MM.1S (cell line): ENCODE measurements at regions not wholly inside any gene's neighbourhood (a gene's known extent, or its start where the extent isn't known, plus 50 kb on each side); places are given as distances from the start of the nearest gene placed in this dataset.

Source experiments
- DNase-seq: peaks from one replicate; pipeline ENCODE4 v3.0.0-alpha.2; 2015
- H2AFZ ChIP-seq: fragments of 300-600 bp; sonication (generic); 2 replicates; pipeline ENCODE4 v1.6.0; 2016; ENCODE audit warnings: antibody characterized with exemption, low read length
- H3F3A ChIP-seq: fragments of 300-600 bp; sonication (generic); 2 replicates; pipeline ENCODE4 v1.6.1; 2016; ENCODE audit warnings: mild to moderate bottlenecking, antibody characterized with exemption, low read length, moderate library complexity, mixed read lengths; ENCODE audit not compliant: insufficient read depth
- H3K27ac ChIP-seq: fragments of 300-600 bp; sonication (generic); 2 replicates; pipeline ENCODE4 v1.5.1; 2016; ENCODE audit warnings: mild to moderate bottlenecking, low read length
- H3K27me3 ChIP-seq: fragments of 300-600 bp; sonication (generic); replicated peaks from 2 replicates; pipeline ENCODE4 v1.6.0; 2016; ENCODE audit warnings: low read length; ENCODE audit not compliant: insufficient read depth
- H3K36me3 ChIP-seq: fragments of 300-600 bp; sonication (generic); replicated peaks from 2 replicates; pipeline ENCODE4 v1.6.1; 2016; ENCODE audit warnings: mild to moderate bottlenecking, low read length, mixed read lengths; ENCODE audit not compliant: insufficient read depth
- H3K4me1 ChIP-seq: fragments of 300-600 bp; sonication (generic); 2 replicates; pipeline ENCODE4 v1.6.1; 2016; ENCODE audit warnings: low read length, mixed read lengths
- H3K4me2 ChIP-seq: fragments of 300-600 bp; sonication (generic); 2 replicates; pipeline ENCODE4 v1.6.0; 2016; ENCODE audit warnings: low read depth, low read length
- H3K4me3 ChIP-seq: fragments of 300-600 bp; sonication (generic); 2 replicates; pipeline ENCODE4 v1.5.1; 2016; ENCODE audit warnings: low read length, mixed read lengths
- H3K79me2 ChIP-seq: fragments of 300-600 bp; sonication (generic); 2 replicates; pipeline ENCODE4 v1.6.1; 2016; ENCODE audit warnings: mixed run types, low read length, mixed read lengths
- H3K9ac ChIP-seq: fragments of 300-600 bp; sonication (generic); 2 replicates; pipeline ENCODE4 v1.6.1; 2016; ENCODE audit warnings: low read length, mixed read lengths
- H3K9me2 ChIP-seq: fragments of 300-600 bp; sonication (generic); replicated peaks from 2 replicates; pipeline ENCODE4 v1.6.1; 2016; ENCODE audit warnings: mild to moderate bottlenecking, low read length, mixed read lengths; ENCODE audit not compliant: insufficient read depth
- H3K9me3 ChIP-seq: fragments of 300-600 bp; sonication (generic); replicated peaks from 2 replicates; pipeline ENCODE4 v1.6.1; 2016; ENCODE audit warnings: mild to moderate bottlenecking, low read length, mixed read lengths; ENCODE audit not compliant: insufficient read depth
- H4K20me1 ChIP-seq: fragments of 300-600 bp; sonication (generic); 2 replicates; pipeline ENCODE4 v1.6.1; 2016; ENCODE audit warnings: mild to moderate bottlenecking, low read length, moderate library complexity, mixed read lengths; ENCODE audit not compliant: insufficient read depth
- CTCF ChIP-seq: fragments of 300-600 bp; sonication (generic); IDR thresholded peaks from 2 replicates; pipeline ENCODE4 v1.5.1; 2016; ENCODE audit warnings: antibody characterized with exemption, low read length, mixed read lengths
- EZH2 ChIP-seq: fragments of 300-600 bp; sonication (generic); optimal IDR thresholded peaks from 2 replicates; pipeline ENCODE3; 2017; ENCODE audit warnings: low read depth, mild to moderate bottlenecking, antibody characterized with exemption, low read length, mixed read lengths
- EZH2phosphoT487 ChIP-seq: fragments of 300-600 bp; sonication (generic); IDR thresholded peaks from 2 replicates; pipeline ENCODE4 v1.6.1; 2018; ENCODE audit warnings: antibody characterized with exemption, low read length

GRCh38 chr1:114214016-114214415 is 60.3 kb upstream of the SYT6 start:
- no peak for DNase-seq
- H3K36me3 ChIP-seq, result no peaks in the 10 kb centered on the region
- H3K27ac ChIP-seq, result no peak overlapping the region
- no peak overlapping the region for H3K4me2 ChIP-seq
- H3K9me2 ChIP-seq, result no peaks in the 10 kb centered on the region
- H3K27me3 ChIP-seq, result no peaks in the 10 kb centered on the region
- H3F3A ChIP-seq, result no peaks in the 10 kb centered on the region
- no peaks in the 10 kb centered on the region for H3K4me1 ChIP-seq
- H3K9me3 ChIP-seq, result no peaks in the 10 kb centered on the region
- no peak overlapping the region for H2AFZ ChIP-seq
- H4K20me1 ChIP-seq, result no peaks in the 10 kb centered on the region
- H3K79me2 ChIP-seq, result no peaks in the 10 kb centered on the region
- H3K4me3 ChIP-seq, result no peak overlapping the region
- TF ChIP-seq CTCF, result no peak
- no peak for TF ChIP-seq EZH2phosphoT487
- no peak for TF ChIP-seq EZH2
- H3K9ac ChIP-seq, result no peak overlapping the region

- Histone ChIP-seq H3K36me3 (no peaks in the 10 kb centered on the region), H3K9ac (no peak overlapping the region), H3F3A (no peaks in the 10 kb centered on the region), H3K79me2 (no peaks in the 10 kb centered on the region), H3K9me3 (no peaks in the 10 kb centered on the region), H3K4me2 (no peak overlapping the region), H2AFZ (no peak overlapping the region), H3K27me3 (no peaks in the 10 kb centered on the region), H3K27ac (no peak overlapping the region), H3K9me2 (no peaks in the 10 kb centered on the region), H3K4me1 (no peaks in the 10 kb centered on the region), H3K4me3 (no peak overlapping the region), H4K20me1 (no peaks in the 10 kb centered on the region)
- no peak for TF ChIP-seq EZH2phosphoT487
- no peak for TF ChIP-seq EZH2
- no peak for DNase-seq
Observed at GRCh38 chr1:114209971-114210370, 56.3 kb upstream of the SYT6 start.

- no peaks in the 10 kb centered on the region for H3K4me1 ChIP-seq
- H3K9ac ChIP-seq, result no peak overlapping the region
- no peaks in the 10 kb centered on the region for H3K9me2 ChIP-seq
- TF ChIP-seq CTCF (no peak), EZH2phosphoT487 (no peak), EZH2 (no peak)
- no peak overlapping the region for H3K4me2 ChIP-seq
- H4K20me1 ChIP-seq, result no peaks in the 10 kb centered on the region
- DNase-seq, result no peak
- no peak overlapping the region for H3K4me3 ChIP-seq
- no peak overlapping the region for H3K27ac ChIP-seq
- no peaks in the 10 kb centered on the region for H3F3A ChIP-seq
- H3K27me3 ChIP-seq, result no peaks in the 10 kb centered on the region
- no peak overlapping the region for H2AFZ ChIP-seq
- H3K79me2 ChIP-seq, result no peaks in the 10 kb centered on the region
- no peaks in the 10 kb centered on the region for H3K9me3 ChIP-seq
- H3K36me3 ChIP-seq, result no peaks in the 10 kb centered on the region
Observed at GRCh38 chr1:114208714-114209113, 55.0 kb upstream of the SYT6 start.

- no peak overlapping the region for H3K27ac ChIP-seq
- H3K27me3 ChIP-seq, result no peaks in the 10 kb centered on the region
- no peaks in the 10 kb centered on the region for H4K20me1 ChIP-seq
- H3K9me3 ChIP-seq, result no peaks in the 10 kb centered on the region
- no peak overlapping the region for H3K4me2 ChIP-seq
- H3K4me3 ChIP-seq, result no peak overlapping the region
- H3K36me3 ChIP-seq, result no peaks in the 10 kb centered on the region
- no peaks in the 10 kb centered on the region for H3K4me1 ChIP-seq
- H3K9ac ChIP-seq, result no peak overlapping the region
- DNase-seq, result no peak
- no peak overlapping the region for H2AFZ ChIP-seq
- H3K9me2 ChIP-seq, result no peaks in the 10 kb centered on the region
- no peak for TF ChIP-seq EZH2phosphoT487
- TF ChIP-seq EZH2, result no peak
- no peak for TF ChIP-seq CTCF
- no peaks in the 10 kb centered on the region for H3K79me2 ChIP-seq
- H3F3A ChIP-seq, result no peaks in the 10 kb centered on the region
Observed at GRCh38 chr1:114208106-114208505, 54.4 kb upstream of the SYT6 start.
